ENCODE measurements at regions not wholly inside any gene's neighbourhood (a gene's known extent, or its start where the extent isn't known, plus 50 kb on each side); places are given as distances from the start of the nearest gene placed in this dataset.

GRCh38 chr11:82639251-82639650, 94.4 kb downstream of the FAM181B start:
- Mint-ChIP-seq H3K27me3 (ENCODE audit: low read depth, poor library complexity) (peaks cover 4% of the 10 kb centered on the region), H3K27ac (no peak overlapping the region), H3K4me1 (peaks cover 8% of the 10 kb centered on the region), H3K36me3 (ENCODE audit: low read depth) (no peaks in the 10 kb centered on the region), H3K4me3 (no peak overlapping the region), H3K9me3 (peaks cover 4% of the 10 kb centered on the region)
- DNase-seq: no peak
- no peak for TF ChIP-seq CTCF (IDR thresholded peaks at IDR 0.05)

GRCh38 chr11:82636615-82637014, 97.0 kb downstream of the FAM181B start:
- H3K27me3 Mint-ChIP-seq (ENCODE audit: low read depth, poor library complexity): peaks cover 5% of the 10 kb centered on the region
- H3K4me3 Mint-ChIP-seq: no peak overlapping the region
- DNase-seq: no peak
- peak overlapping the region; percentile 74 for H3K27ac Mint-ChIP-seq
- no peaks in the 10 kb centered on the region for H3K36me3 Mint-ChIP-seq (ENCODE audit: low read depth)
- H3K4me1 Mint-ChIP-seq: peaks cover 8% of the 10 kb centered on the region
- no peak for TF ChIP-seq CTCF (IDR thresholded peaks at IDR 0.05)
- H3K9me3 Mint-ChIP-seq: peaks cover 6% of the 10 kb centered on the region

- H3K27me3 Mint-ChIP-seq (ENCODE audit: low read depth, poor library complexity): peaks cover 5% of the 10 kb centered on the region
- no peak overlapping the region for H3K27ac Mint-ChIP-seq
- no peak for TF ChIP-seq CTCF (IDR thresholded peaks at IDR 0.05)
- H3K4me1 Mint-ChIP-seq: peaks cover 8% of the 10 kb centered on the region
- no peak overlapping the region for H3K4me3 Mint-ChIP-seq
- H3K9me3 Mint-ChIP-seq: peaks cover 11% of the 10 kb centered on the region
- no peaks in the 10 kb centered on the region for H3K36me3 Mint-ChIP-seq (ENCODE audit: low read depth)
- no peak for DNase-seq
Measured at GRCh38 chr11:82634091-82634490, 99.6 kb downstream of the FAM181B start.

- H3K9me3 Mint-ChIP-seq: peaks cover 26% of the 10 kb centered on the region
- H3K27ac Mint-ChIP-seq: no peak overlapping the region
- peaks cover 5% of the 10 kb centered on the region for H3K27me3 Mint-ChIP-seq (ENCODE audit: low read depth, poor library complexity)
- TF ChIP-seq CTCF (IDR thresholded peaks at IDR 0.05): no peak
- peaks cover 8% of the 10 kb centered on the region for H3K4me1 Mint-ChIP-seq
- no peak overlapping the region for H3K4me3 Mint-ChIP-seq
- no peak for DNase-seq
- H3K36me3 Mint-ChIP-seq (ENCODE audit: low read depth): no peaks in the 10 kb centered on the region
Measured at GRCh38 chr11:82631722-82632630, 101.7 kb downstream of the FAM181B start.

- H3K36me3 Mint-ChIP-seq (ENCODE audit: low read depth): no peaks in the 10 kb centered on the region
- no peak overlapping the region for H3K27ac Mint-ChIP-seq
- H3K4me1 Mint-ChIP-seq: peaks cover 5% of the 10 kb centered on the region
- no peak overlapping the region for H3K4me3 Mint-ChIP-seq
- DNase-seq: no peak
- H3K27me3 Mint-ChIP-seq (ENCODE audit: low read depth, poor library complexity): peaks cover 7% of the 10 kb centered on the region
- TF ChIP-seq CTCF (IDR thresholded peaks at IDR 0.05): no peak
- H3K9me3 Mint-ChIP-seq: no peaks in the 10 kb centered on the region
Measured at GRCh38 chr11:82610671-82611070, 123.0 kb downstream of the FAM181B start.

- Mint-ChIP-seq H3K36me3 (ENCODE audit: low read depth) (no peaks in the 10 kb centered on the region), H3K27ac (no peak overlapping the region), H3K4me3 (no peak overlapping the region), H3K4me1 (peaks cover 8% of the 10 kb centered on the region), H3K27me3 (ENCODE audit: low read depth, poor library complexity) (peaks cover 7% of the 10 kb centered on the region), H3K9me3 (no peaks in the 10 kb centered on the region)
- no peak for TF ChIP-seq CTCF (IDR thresholded peaks at IDR 0.05)
- no peak for DNase-seq
Measured at GRCh38 chr11:82606738-82607137, 126.9 kb downstream of the FAM181B start.

Measured in nephron progenitor cell (in vitro differentiated cells).